ENCODE measurements at regions not wholly inside any gene's neighbourhood (a gene's known extent, or its start where the extent isn't known, plus 50 kb on each side); places are given as distances from the start of the nearest gene placed in this dataset.

DNA sequence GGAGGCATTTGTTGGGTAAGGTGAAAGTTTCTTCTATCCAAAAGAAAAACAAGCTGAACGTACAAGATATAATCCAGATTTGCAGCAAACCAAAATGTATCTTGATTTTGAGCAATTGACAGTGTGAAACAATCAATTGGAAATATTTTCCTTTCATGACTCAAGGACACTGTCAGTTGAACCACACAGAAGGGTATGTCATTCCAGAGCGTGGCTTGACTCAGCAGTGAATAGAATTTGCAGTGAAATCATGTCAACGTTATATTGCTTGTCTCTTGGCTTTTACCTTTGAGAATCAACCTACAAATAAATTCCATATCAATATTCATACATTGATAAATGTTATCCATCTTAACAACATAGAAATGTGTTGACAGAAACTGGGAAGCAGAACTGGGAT, 78.2 kb downstream of the TM2D3 start:
- Mint-ChIP-seq H3K36me3 (ENCODE audit: insufficient read depth) (no peaks in the 10 kb centered on the region), H3K27ac (no peak overlapping the region), H3K4me1 (ENCODE audit: low read depth) (no peaks in the 10 kb centered on the region), H3K27me3 (peaks cover 31% of the 10 kb centered on the region), H3K9me3 (ENCODE audit: low read depth) (no peaks in the 10 kb centered on the region), H3K4me3 (ENCODE audit: low read depth) (no peak overlapping the region)
- TF ChIP-seq, protein P1, sequence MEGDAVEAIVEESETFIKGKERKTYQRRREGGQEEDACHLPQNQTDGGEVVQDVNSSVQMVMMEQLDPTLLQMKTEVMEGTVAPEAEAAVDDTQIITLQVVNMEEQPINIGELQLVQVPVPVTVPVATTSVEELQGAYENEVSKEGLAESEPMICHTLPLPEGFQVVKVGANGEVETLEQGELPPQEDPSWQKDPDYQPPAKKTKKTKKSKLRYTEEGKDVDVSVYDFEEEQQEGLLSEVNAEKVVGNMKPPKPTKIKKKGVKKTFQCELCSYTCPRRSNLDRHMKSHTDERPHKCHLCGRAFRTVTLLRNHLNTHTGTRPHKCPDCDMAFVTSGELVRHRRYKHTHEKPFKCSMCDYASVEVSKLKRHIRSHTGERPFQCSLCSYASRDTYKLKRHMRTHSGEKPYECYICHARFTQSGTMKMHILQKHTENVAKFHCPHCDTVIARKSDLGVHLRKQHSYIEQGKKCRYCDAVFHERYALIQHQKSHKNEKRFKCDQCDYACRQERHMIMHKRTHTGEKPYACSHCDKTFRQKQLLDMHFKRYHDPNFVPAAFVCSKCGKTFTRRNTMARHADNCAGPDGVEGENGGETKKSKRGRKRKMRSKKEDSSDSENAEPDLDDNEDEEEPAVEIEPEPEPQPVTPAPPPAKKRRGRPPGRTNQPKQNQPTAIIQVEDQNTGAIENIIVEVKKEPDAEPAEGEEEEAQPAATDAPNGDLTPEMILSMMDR (IDR thresholded peaks at IDR 0.05; ENCODE audit: unreplicated experiment) = no peak
- no peak for DNase-seq (ENCODE audit: low spot score, unreplicated experiment)

DNA sequence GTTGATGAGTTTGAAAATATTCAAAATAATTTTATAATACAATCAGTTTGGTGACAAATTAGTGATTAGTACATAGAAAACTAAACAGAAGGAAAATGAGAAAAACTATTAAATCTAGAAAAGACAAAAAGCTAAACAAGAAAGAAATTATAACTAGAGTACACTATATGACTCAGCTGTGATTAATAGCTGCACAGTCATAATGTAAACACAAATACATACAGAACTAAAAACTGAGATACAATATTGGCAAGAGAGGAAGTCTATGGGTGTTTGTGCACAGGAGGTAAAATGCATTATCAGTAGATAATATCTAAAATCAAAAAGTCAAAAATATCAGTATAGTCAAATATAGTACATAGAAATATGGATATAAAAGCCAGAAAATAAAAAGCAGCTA, 80.7 kb upstream of the PCSK6 start:
- no peaks in the 10 kb centered on the region for H3K4me1 Mint-ChIP-seq (ENCODE audit: low read depth)
- DNase-seq (ENCODE audit: low spot score, unreplicated experiment) = no peak
- peaks cover 21% of the 10 kb centered on the region for H3K27me3 Mint-ChIP-seq
- no peak overlapping the region for H3K4me3 Mint-ChIP-seq (ENCODE audit: low read depth)
- no peaks in the 10 kb centered on the region for H3K9me3 Mint-ChIP-seq (ENCODE audit: low read depth)
- no peaks in the 10 kb centered on the region for H3K36me3 Mint-ChIP-seq (ENCODE audit: insufficient read depth)
- H3K27ac Mint-ChIP-seq = no peak overlapping the region
- TF ChIP-seq, protein P1 (IDR thresholded peaks at IDR 0.05; ENCODE audit: unreplicated experiment) = no peak

DNA sequence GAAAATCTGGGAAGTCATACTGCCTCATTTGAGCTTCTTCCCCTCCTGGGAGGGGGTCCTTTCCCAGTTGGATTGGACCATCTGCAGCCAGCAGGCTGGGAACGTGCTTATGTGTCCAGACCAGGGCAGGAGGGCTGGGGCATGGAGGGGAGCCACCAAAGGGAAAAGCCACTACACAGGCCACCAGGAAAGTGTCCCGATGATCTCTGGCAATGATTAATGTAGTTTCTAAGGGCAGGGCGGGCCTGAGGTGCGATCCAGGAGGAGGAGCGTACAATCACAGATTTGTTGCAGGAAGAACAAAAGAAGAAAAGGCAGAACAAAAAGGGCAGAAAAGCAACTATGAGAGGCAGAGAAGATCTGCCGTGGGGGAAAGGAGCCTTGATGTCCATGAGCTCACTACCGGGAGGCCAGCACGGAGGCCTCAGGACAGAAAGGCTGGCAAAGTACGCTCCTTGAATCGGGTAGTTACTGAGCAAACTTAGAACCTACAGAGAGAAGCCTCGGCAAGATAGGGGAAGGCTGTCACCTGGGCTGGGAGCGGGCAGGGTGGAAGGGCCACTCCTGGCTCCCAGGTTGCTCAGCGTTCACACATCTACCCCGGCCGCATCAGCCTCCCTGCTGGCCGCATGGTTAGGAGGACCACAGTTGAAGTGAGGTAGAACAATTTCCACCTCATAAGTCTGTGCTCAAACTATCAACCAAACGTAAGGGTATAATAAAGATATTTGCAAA, 79.5 kb upstream of the PCSK6 start:
- no peaks in the 10 kb centered on the region for H3K36me3 Mint-ChIP-seq (ENCODE audit: insufficient read depth)

DNA sequence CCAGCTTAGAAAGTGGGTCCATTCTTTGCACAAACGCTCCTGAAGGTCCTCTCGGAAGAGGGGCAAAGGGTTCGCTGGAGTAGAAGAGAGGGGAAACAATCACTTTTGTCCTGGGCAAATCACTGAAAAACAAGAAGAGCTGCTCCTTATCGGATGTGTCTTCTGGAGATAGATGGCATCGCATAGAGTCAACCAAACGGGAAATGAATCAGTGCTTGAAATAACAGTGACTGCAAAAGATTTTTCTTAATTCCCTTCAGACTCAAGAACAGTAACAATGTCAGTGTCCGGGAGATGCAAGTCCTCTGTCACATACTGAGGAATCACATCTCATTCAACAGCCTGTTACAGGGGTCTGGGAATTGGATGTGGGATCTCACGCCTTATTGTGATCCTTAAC, 78.8 kb upstream of the PCSK6 start:
- H3K27me3 Mint-ChIP-seq = peaks cover 16% of the 10 kb centered on the region

More for the DNA sequence above, 79.5 kb upstream of the PCSK6 start:
- H3K27ac Mint-ChIP-seq = no peak overlapping the region
- H3K27me3 Mint-ChIP-seq = peaks cover 21% of the 10 kb centered on the region
- H3K9me3 Mint-ChIP-seq (ENCODE audit: low read depth) = no peaks in the 10 kb centered on the region
- DNase-seq (ENCODE audit: low spot score, unreplicated experiment) = no peak
- TF ChIP-seq, protein P1 (IDR thresholded peaks at IDR 0.05; ENCODE audit: unreplicated experiment) = no peak
- H3K4me3 Mint-ChIP-seq (ENCODE audit: low read depth) = no peak overlapping the region
- no peaks in the 10 kb centered on the region for H3K4me1 Mint-ChIP-seq (ENCODE audit: low read depth)

DNA sequence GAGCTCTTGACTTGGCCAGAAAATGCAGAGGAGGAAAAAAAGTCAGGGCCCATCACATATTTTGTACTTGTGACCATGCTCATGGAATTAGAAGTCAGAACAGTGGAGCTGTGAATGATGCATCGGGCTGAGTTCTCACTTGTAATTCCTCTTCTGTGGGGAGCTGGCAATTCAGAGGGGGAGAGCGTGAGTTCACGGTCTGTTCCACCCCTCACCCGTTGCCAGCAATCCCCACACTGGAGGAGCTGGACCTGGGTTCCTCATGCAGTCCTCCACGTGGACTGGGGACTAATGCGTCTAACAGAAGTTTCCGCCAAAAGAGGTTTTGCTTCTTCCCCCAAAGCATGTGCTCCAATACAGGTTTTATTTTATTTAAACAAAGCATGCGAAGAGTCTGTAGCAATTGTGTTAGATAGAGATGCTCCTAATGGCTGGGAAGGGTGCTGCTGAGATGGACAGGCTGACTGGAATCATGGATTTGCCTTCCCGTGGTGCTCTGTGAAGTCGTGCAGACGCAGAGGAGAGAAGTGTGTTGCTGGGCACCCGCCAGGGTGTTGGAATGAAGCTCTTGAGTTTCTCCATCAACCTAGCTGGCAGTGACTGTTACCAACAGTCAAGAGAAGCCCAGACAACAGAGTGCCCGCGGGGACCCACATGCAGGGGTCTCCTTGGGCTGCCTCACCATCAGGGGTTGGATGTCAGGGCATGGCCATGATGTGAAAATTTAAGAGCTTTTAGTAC, 77.4 kb upstream of the PCSK6 start:
- H3K9me3 Mint-ChIP-seq (ENCODE audit: low read depth) = no peaks in the 10 kb centered on the region
- H3K27me3 Mint-ChIP-seq = peaks cover 13% of the 10 kb centered on the region
- no peaks in the 10 kb centered on the region for H3K4me1 Mint-ChIP-seq (ENCODE audit: low read depth)
- no peak for DNase-seq (ENCODE audit: low spot score, unreplicated experiment)
- H3K27ac Mint-ChIP-seq = no peak overlapping the region
- no peak overlapping the region for H3K4me3 Mint-ChIP-seq (ENCODE audit: low read depth)
- H3K36me3 Mint-ChIP-seq (ENCODE audit: insufficient read depth) = no peaks in the 10 kb centered on the region
- TF ChIP-seq, protein P1 (IDR thresholded peaks at IDR 0.05; ENCODE audit: unreplicated experiment) = no peak

More for the DNA sequence above, 78.8 kb upstream of the PCSK6 start:
- no peaks in the 10 kb centered on the region for H3K9me3 Mint-ChIP-seq (ENCODE audit: low read depth)
- TF ChIP-seq, protein P1 (IDR thresholded peaks at IDR 0.05; ENCODE audit: unreplicated experiment) = no peak
- H3K4me3 Mint-ChIP-seq (ENCODE audit: low read depth) = no peak overlapping the region
- no peaks in the 10 kb centered on the region for H3K4me1 Mint-ChIP-seq (ENCODE audit: low read depth)
- DNase-seq (ENCODE audit: low spot score, unreplicated experiment) = no peak
- no peaks in the 10 kb centered on the region for H3K36me3 Mint-ChIP-seq (ENCODE audit: insufficient read depth)
- H3K27ac Mint-ChIP-seq = no peak overlapping the region

Measured in progenitor cell of endocrine pancreas (in vitro differentiated cells).